Loucy (cell line): ENCODE measurements at regions not wholly inside any gene's neighbourhood (a gene's known extent, or its start where the extent isn't known, plus 50 kb on each side); places are given as distances from the start of the nearest gene placed in this dataset.
"Not testable (repeated sequence)": the region's sequence is repeated elsewhere in the genome, so short reads cannot be mapped to it uniquely, and the experiment has no call there.

Experiments
- H2AFZ ChIP-seq: fragments of 200-600 bp; sonication (generic); 2 replicates; pipeline ENCODE4 v1.6.0; 2016; ENCODE audit warnings: antibody characterized with exemption, mild to moderate bottlenecking, low read length, moderate library complexity
- H3F3A ChIP-seq: fragments of 200-600 bp; 2 replicates; pipeline ENCODE4 v1.6.0; 2016; ENCODE audit warnings: antibody characterized with exemption, low read depth, mild to moderate bottlenecking
- H3K27me3 ChIP-seq: fragments of 200-600 bp; sonication (generic); 2 replicates; pipeline ENCODE4 v1.6.1; 2014; ENCODE audit warnings: low read length, mild to moderate bottlenecking; ENCODE audit not compliant: insufficient read depth, poor library complexity, severe bottlenecking
- H3K36me3 ChIP-seq: fragments of 200-600 bp; sonication (generic); 2 replicates; pipeline ENCODE4 v1.6.1; 2016; ENCODE audit warnings: low read length; ENCODE audit not compliant: insufficient read depth
- H3K4me1 ChIP-seq: fragments of 200-600 bp; sonication (generic); 2 replicates; pipeline ENCODE4 v1.5.1; 2014; ENCODE audit warnings: low read length, mild to moderate bottlenecking; ENCODE audit not compliant: insufficient read depth, poor library complexity, severe bottlenecking
- H3K4me2 ChIP-seq: fragments of 200-600 bp; sonication (generic); 2 replicates; pipeline ENCODE4 v1.6.0; 2014; ENCODE audit warnings: antibody characterized with exemption, low read length, low read depth, mild to moderate bottlenecking; ENCODE audit not compliant: poor library complexity, severe bottlenecking
- H3K4me3 ChIP-seq: fragments of 200-600 bp; sonication (generic); 2 replicates; pipeline ENCODE4 v1.5.1; 2014; ENCODE audit warnings: low read length, mild to moderate bottlenecking, mixed read lengths; ENCODE audit not compliant: poor library complexity, severe bottlenecking
- H3K79me2 ChIP-seq: fragments of 200-600 bp; sonication (generic); 2 replicates; pipeline ENCODE4 v1.6.1; 2014; ENCODE audit warnings: low read length; ENCODE audit not compliant: insufficient read depth
- H3K9ac ChIP-seq: fragments of 200-600 bp; sonication (generic); 2 replicates; pipeline ENCODE4 v1.6.0; 2014; ENCODE audit warnings: mild to moderate bottlenecking, low read depth, low read length, moderate library complexity; ENCODE audit not compliant: poor library complexity, severe bottlenecking
- H3K9me2 ChIP-seq: fragments of 200-600 bp; sonication (generic); replicated peaks from 2 replicates; pipeline ENCODE4 v1.6.1; 2016; ENCODE audit warnings: low read depth, low read length, mixed read lengths
- H3K9me3 ChIP-seq: fragments of 200-600 bp; sonication (generic); 2 replicates; pipeline ENCODE4 v1.6.1; 2014; ENCODE audit warnings: mild to moderate bottlenecking, antibody characterized with exemption, low read length, low read depth; ENCODE audit not compliant: insufficient read depth
- H4K20me1 ChIP-seq: fragments of 200-600 bp; sonication (generic); 2 replicates; pipeline ENCODE4 v1.6.0; 2014; ENCODE audit warnings: antibody characterized with exemption, low read length, mild to moderate bottlenecking; ENCODE audit not compliant: insufficient read depth, poor library complexity, severe bottlenecking
- CTCF ChIP-seq: fragments of 200-600 bp; sonication (generic); conservative IDR thresholded peaks from 2 replicates; pipeline ENCODE4 v1.5.1; 2014; ENCODE audit warnings: mild to moderate bottlenecking, antibody characterized with exemption, low read length
- EZH2phosphoT487 ChIP-seq: fragments of 200-600 bp; IDR thresholded peaks from 2 replicates; pipeline ENCODE4 v1.6.1; 2018; ENCODE audit warnings: antibody characterized with exemption, mild to moderate bottlenecking, moderate library complexity, borderline replicate concordance

GRCh38 chr14:106585692-106586091, 1059.3 kb downstream of the TMEM121 start:
- H3K9ac ChIP-seq = peak overlapping the region; percentile 62
- H2AFZ ChIP-seq = 0 out of 2 replicates have a peak overlapping the region, but pooled peaks have one; percentile 5
- H3K4me1 ChIP-seq = peaks cover 66% of the 10 kb centered on the region
- H3K4me2 ChIP-seq = peak overlapping the region; percentile 29
- H3K4me3 ChIP-seq = peak overlapping the region; percentile 2
- TF ChIP-seq EZH2phosphoT487 (no peak), CTCF (no peak)
- H3F3A ChIP-seq = no peaks in the 10 kb centered on the region
- no peaks in the 10 kb centered on the region for H3K79me2 ChIP-seq
- H4K20me1 ChIP-seq = no peaks in the 10 kb centered on the region
- no peaks in the 10 kb centered on the region for H3K9me3 ChIP-seq
- H3K27me3 ChIP-seq = no peaks in the 10 kb centered on the region
- H3K9me2 ChIP-seq = no peaks in the 10 kb centered on the region
- H3K36me3 ChIP-seq = no peaks in the 10 kb centered on the region

GRCh38 chr14:106586098-106586704, 1059.8 kb downstream of the TMEM121 start:
- no peaks in the 10 kb centered on the region for H3F3A ChIP-seq
- H3K9me2 ChIP-seq = no peaks in the 10 kb centered on the region
- H3K4me1 ChIP-seq = peaks cover 71% of the 10 kb centered on the region
- peak overlapping the region; percentile 62 for H3K9ac ChIP-seq
- H3K9me3 ChIP-seq = no peaks in the 10 kb centered on the region
- no peaks in the 10 kb centered on the region for H3K79me2 ChIP-seq
- H4K20me1 ChIP-seq = no peaks in the 10 kb centered on the region
- peak; percentile 99 for TF ChIP-seq CTCF
- TF ChIP-seq EZH2phosphoT487 = no peak
- H3K4me2 ChIP-seq = peak overlapping the region; percentile 29
- no peaks in the 10 kb centered on the region for H3K36me3 ChIP-seq
- no peaks in the 10 kb centered on the region for H3K27me3 ChIP-seq
- H2AFZ ChIP-seq = peak overlapping the region; percentile 40; the same call in 1 of the 2 replicates
- H3K4me3 ChIP-seq = peak overlapping the region; percentile 2

- not testable (repeated sequence) for H2AFZ ChIP-seq, H3K9me2 ChIP-seq, H4K20me1 ChIP-seq, H3K36me3 ChIP-seq, H3K79me2 ChIP-seq, H3K27me3 ChIP-seq, H3K9me3 ChIP-seq, H3F3A ChIP-seq, H3K4me3 ChIP-seq
- H3K9ac ChIP-seq = peak overlapping the region; percentile 70
- peak overlapping the region; percentile 61 for H3K4me2 ChIP-seq
- H3K4me1 ChIP-seq = peaks cover 61% of the 10 kb centered on the region
Measured at GRCh38 chr14:106591539-106591938, 1065.2 kb downstream of the TMEM121 start.
